ENCODE measurements at regions not wholly inside any gene's neighbourhood (a gene's known extent, or its start where the extent isn't known, plus 50 kb on each side); places are given as distances from the start of the nearest gene placed in this dataset.

- no peak for DNase-seq (ENCODE audit: low read depth in 2 of 2)
These were observed 323.7 kb downstream of the SLC4A3 start for GRCh38 chr2:219951099-219951498.

GRCh38 chr2:219954331-219954730, 326.9 kb downstream of the SLC4A3 start:
- DNase-seq (ENCODE audit: low read depth in 2 of 2): no peak

GRCh38 chr2:219957820-219958219, 330.4 kb downstream of the SLC4A3 start:
- no peak for DNase-seq (ENCODE audit: low read depth in 2 of 2)

GRCh38 chr2:219958941-219959340, 331.5 kb downstream of the SLC4A3 start:
- DNase-seq (ENCODE audit: low read depth in 2 of 2): no peak

- DNase-seq (ENCODE audit: low read depth in 2 of 2): no peak
These were observed 332.0 kb downstream of the SLC4A3 start for GRCh38 chr2:219959471-219959870.

- DNase-seq (ENCODE audit: low read depth in 2 of 2): no peak
These were observed 334.6 kb downstream of the SLC4A3 start for GRCh38 chr2:219961947-219962498.

GRCh38 chr2:219962801-219963200, 335.4 kb downstream of the SLC4A3 start:
- DNase-seq (ENCODE audit: low read depth in 2 of 2): no peak

- DNase-seq (ENCODE audit: low read depth in 2 of 2): no peak
These were observed 338.1 kb downstream of the SLC4A3 start for GRCh38 chr2:219965287-219966194.

- DNase-seq (ENCODE audit: low read depth in 2 of 2): no peak
These were observed 340.1 kb downstream of the SLC4A3 start for GRCh38 chr2:219967247-219968245.

GRCh38 chr2:219968685-219969345, 341.4 kb downstream of the SLC4A3 start:
- no peak for DNase-seq (ENCODE audit: low read depth in 2 of 2)

GRCh38 chr2:219969508-219969907, 342.1 kb downstream of the SLC4A3 start:
- DNase-seq (ENCODE audit: low read depth in 2 of 2): no peak

GRCh38 chr2:219973136-219973535, 345.7 kb downstream of the SLC4A3 start:
- DNase-seq (ENCODE audit: low read depth in 2 of 2): no peak

GRCh38 chr2:219976871-219977270, 349.4 kb downstream of the SLC4A3 start:
- DNase-seq (ENCODE audit: low read depth in 2 of 2): no peak

GRCh38 chr2:219980638-219981037, 353.2 kb downstream of the SLC4A3 start:
- no peak for DNase-seq (ENCODE audit: low read depth in 2 of 2)

- no peak for DNase-seq (ENCODE audit: low read depth in 2 of 2)
These were observed 356.4 kb downstream of the SLC4A3 start for GRCh38 chr2:219983836-219984235.

- no peak for DNase-seq (ENCODE audit: low read depth in 2 of 2)
These were observed 357.6 kb downstream of the SLC4A3 start for GRCh38 chr2:219985017-219985416.

- DNase-seq (ENCODE audit: low read depth in 2 of 2): no peak
These were observed 360.4 kb downstream of the SLC4A3 start for GRCh38 chr2:219987830-219988229.

GRCh38 chr2:219989744-219990143, 362.3 kb downstream of the SLC4A3 start:
- DNase-seq (ENCODE audit: low read depth in 2 of 2): no peak

- DNase-seq (ENCODE audit: low read depth in 2 of 2): no peak
These were observed 363.7 kb downstream of the SLC4A3 start for GRCh38 chr2:219991116-219991515.

GRCh38 chr2:219995399-219995798, 368.0 kb downstream of the SLC4A3 start:
- no peak for DNase-seq (ENCODE audit: low read depth in 2 of 2)

GRCh38 chr2:219995991-219996765, 368.7 kb downstream of the SLC4A3 start:
- no peak for DNase-seq (ENCODE audit: low read depth in 2 of 2)
